DMS53 treated with DMSO at 0.1 percent for 48 hours (cell line): ENCODE measurements at regions not wholly inside any gene's neighbourhood (a gene's known extent, or its start where the extent isn't known, plus 50 kb on each side); places are given as distances from the start of the nearest gene placed in this dataset.

ENCODE experiments used
- DNase-seq: peaks from one replicate; lab custom pipeline; 2025; ENCODE audit not compliant: unreplicated experiment; lab: John Stamatoyannopoulos, UW

- no peak for DNase-seq
Measured at GRCh38 chr5:167507463-167508233, 783.8 kb upstream of the WWC1 start.

- DNase-seq, result no peak
Measured at GRCh38 chr5:167509076-167509475, 782.4 kb upstream of the WWC1 start.

- no peak for DNase-seq
Measured at GRCh38 chr5:167511276-167511675, 780.2 kb upstream of the WWC1 start.

- DNase-seq, result no peak
Measured at GRCh38 chr5:167512111-167512510, 779.3 kb upstream of the WWC1 start.

GRCh38 chr5:167513381-167513780 is 778.1 kb upstream of the WWC1 start:
- no peak for DNase-seq

- DNase-seq, result no peak
Measured at GRCh38 chr5:167514461-167514860, 777.0 kb upstream of the WWC1 start.

GRCh38 chr5:167525004-167525403 is 766.4 kb upstream of the WWC1 start:
- DNase-seq, result no peak

- DNase-seq, result no peak
Measured at GRCh38 chr5:167528651-167529050, 762.8 kb upstream of the WWC1 start.

GRCh38 chr5:167530548-167530947 is 760.9 kb upstream of the WWC1 start:
- DNase-seq, result no peak

GRCh38 chr5:167533814-167534795 is 757.3 kb upstream of the WWC1 start:
- no peak for DNase-seq

- DNase-seq, result no peak
Measured at GRCh38 chr5:167539747-167540146, 751.7 kb upstream of the WWC1 start.

- DNase-seq, result no peak
Measured at GRCh38 chr5:167546270-167546669, 745.2 kb upstream of the WWC1 start.

GRCh38 chr5:167552356-167552755 is 739.1 kb upstream of the WWC1 start:
- no peak for DNase-seq

- DNase-seq, result no peak
Measured at GRCh38 chr5:167553511-167553910, 737.9 kb upstream of the WWC1 start.

- DNase-seq, result no peak
Measured at GRCh38 chr5:167554564-167555290, 736.7 kb upstream of the WWC1 start.

GRCh38 chr5:167555565-167556166 is 735.8 kb upstream of the WWC1 start:
- DNase-seq, result no peak

- DNase-seq, result no peak
Measured at GRCh38 chr5:167557359-167557758, 734.1 kb upstream of the WWC1 start.

- no peak for DNase-seq
Measured at GRCh38 chr5:167561796-167562195, 729.6 kb upstream of the WWC1 start.

GRCh38 chr5:167564275-167564674 is 727.2 kb upstream of the WWC1 start:
- no peak for DNase-seq

- DNase-seq, result no peak
Measured at GRCh38 chr5:167565189-167565954, 726.1 kb upstream of the WWC1 start.
